Right lobe of liver (tissue), 6 donors: ENCODE measurements at regions not wholly inside any gene's neighbourhood (a gene's known extent, or its start where the extent isn't known, plus 50 kb on each side); places are given as distances from the start of the nearest gene placed in this dataset.

Experiments
- ATAC-seq, 4 donors: fragments of 200-7000 bp; cut with Tn5 transposase; one replicate each; pipeline ENCODE4 v1.9.1; 2020; ENCODE audit warnings: mild to moderate bottlenecking in 4 of 4, moderate library complexity in 4 of 4
- DNase-seq, 3 donors: peaks; one replicate each; pipeline ENCODE4 v3.0.0-alpha.2; 2020
- H3K27ac ChIP-seq, 3 donors: fragments of 200-600 bp; one replicate each; pipeline ENCODE4 v1.8.0; 2022
- H3K27me3 ChIP-seq, 2 donors: fragments of 200-600 bp; one replicate each; pipeline ENCODE4 v1.8.0; 2022
- H3K36me3 ChIP-seq, 4 donors: fragments of 200-600 bp; sonication (generic) in 1 of 4; one replicate each; pipeline versions ENCODE4 v1.5.1 to v1.8.0; 2017 to 2022; ENCODE audit warnings: control low read depth in 1 of 4
- H3K4me1 ChIP-seq, 4 donors: fragments of 200-600 bp; sonication (generic) in 1 of 4; one replicate each; pipeline versions ENCODE4 v1.5.1 to v1.8.0; 2017 to 2022; ENCODE audit warnings: control low read depth in 1 of 4
- H3K4me3 ChIP-seq, 3 donors: fragments of 200-600 bp; one replicate each; pipeline ENCODE4 v1.8.0; 2022
- H3K9me3 ChIP-seq, 4 donors: fragments of 200-600 bp; sonication (generic) in 1 of 4; one replicate each; pipeline versions ENCODE4 v1.5.1 to v1.8.0; 2017 to 2022; ENCODE audit warnings: control low read depth in 1 of 4
- CTCF ChIP-seq, 4 donors: fragments of 200-600 bp in 3 of 4; fragments of 450-650 bp in 1 of 4; IDR thresholded peaks; one replicate each; pipeline versions ENCODE4 v1.5.1 to v1.8.0; 2016 to 2022; ENCODE audit warnings: antibody characterized with exemption in 4 of 4, mild to moderate bottlenecking in 2 of 4
- POLR2A ChIP-seq: fragments of 450-650 bp; IDR thresholded peaks from one replicate; pipeline ENCODE4 v1.6.1; 2017; ENCODE audit warnings: antibody characterized with exemption, mild to moderate bottlenecking
- WGBS: methylation state at CpG from one replicate; pipeline ENCODE4 v1.1.6; 2018; ENCODE audit warnings: low coverage, low lambda C conversion rate; ENCODE audit not compliant: insufficient coverage; ENCODE audit errors: missing lambda C conversion rate; 5-methylcytosine and 5-hydroxymethylcytosine counted together
- intact Hi-C, 2 donors: fragments of 100-400 bp; cut with DNase I; formaldehyde crosslinking; loops; one replicate each; pipeline versions ENCODE4 v1.11.2 to v1.14.1; 2022
- donor health status: DM: no; HTN: yes; CAD: no.
- donor health status: DM: no; HTN: no; CAD: no.
- donor health status: DM: no; HTN: no; CAD: no.
- donor health status: DM: no; HTN: yes; CAD: no.
- donor health status: DM: no; HTN: yes; CAD: no.

- intact Hi-C loops = no loop called here
- Histone ChIP-seq H3K4me3 (no peak overlapping the region), H3K36me3 (no peaks in the 10 kb centered on the region), H3K4me1 (no peaks in the 10 kb centered on the region), H3K9me3 (no peaks in the 10 kb centered on the region), H3K27ac (no peak overlapping the region), H3K27me3 (no peaks in the 10 kb centered on the region)
- TF ChIP-seq POLR2A = no peak
- no peak for TF ChIP-seq CTCF (IDR thresholded peaks at IDR 0.05)
- ATAC-seq (no peak), DNase-seq (no peak)
- WGBS = 20% methylated on average over 1 of the region's 1 CpG
These were observed 813.5 kb upstream of the SLIT2 start for GRCh38 chr4:19438233-19438632.

GRCh38 chr4:19437008-19437407 is 814.7 kb upstream of the SLIT2 start:
- Histone ChIP-seq H3K27ac (no peak overlapping the region), H3K27me3 (no peaks in the 10 kb centered on the region), H3K4me1 (no peaks in the 10 kb centered on the region), H3K36me3 (no peaks in the 10 kb centered on the region), H3K9me3 (no peaks in the 10 kb centered on the region), H3K4me3 (no peak overlapping the region)
- ATAC-seq (no peak), DNase-seq (no peak)
- 0% methylated on average over 1 of the region's 2 CpGs for WGBS
- intact Hi-C loops = no loop called here
- TF ChIP-seq CTCF (IDR thresholded peaks at IDR 0.05) (no peak), POLR2A (no peak)

- no peaks in the 10 kb centered on the region for H3K27me3 ChIP-seq
- DNase-seq (no peak), ATAC-seq (no peak)
- H3K4me1 ChIP-seq = no peaks in the 10 kb centered on the region
- intact Hi-C loops = no loop called here
- no peaks in the 10 kb centered on the region for H3K36me3 ChIP-seq
- TF ChIP-seq POLR2A = no peak
- no peak overlapping the region for H3K4me3 ChIP-seq
- H3K9me3 ChIP-seq = no peaks in the 10 kb centered on the region
- H3K27ac ChIP-seq = no peak overlapping the region
- WGBS = 22% methylated on average over 4 of the region's 4 CpGs
These were observed 822.0 kb upstream of the SLIT2 start for GRCh38 chr4:19429684-19430083.

GRCh38 chr4:19425146-19425545 is 826.6 kb upstream of the SLIT2 start:
- no peak for DNase-seq
- H3K27me3 ChIP-seq = no peaks in the 10 kb centered on the region
- no peaks in the 10 kb centered on the region for H3K4me1 ChIP-seq
- no peaks in the 10 kb centered on the region for H3K36me3 ChIP-seq
- TF ChIP-seq POLR2A (no peak), CTCF (IDR thresholded peaks at IDR 0.05) (no peak)
- no peaks in the 10 kb centered on the region for H3K9me3 ChIP-seq
- H3K27ac ChIP-seq = no peak overlapping the region
- intact Hi-C loops = no loop called here
- H3K4me3 ChIP-seq = no peak overlapping the region
- no peak for ATAC-seq

GRCh38 chr4:19417256-19417655 is 834.4 kb upstream of the SLIT2 start:
- 20% methylated on average over 2 of the region's 2 CpGs for WGBS
- no peaks in the 10 kb centered on the region for H3K4me1 ChIP-seq
- TF ChIP-seq POLR2A (no peak), CTCF (IDR thresholded peaks at IDR 0.05) (no peak)
- no peaks in the 10 kb centered on the region for H3K27me3 ChIP-seq
- H3K9me3 ChIP-seq = no peaks in the 10 kb centered on the region
- no peak overlapping the region for H3K27ac ChIP-seq
- H3K4me3 ChIP-seq = no peak overlapping the region
- DNase-seq = no peak
- intact Hi-C loops = no loop called here
- no peaks in the 10 kb centered on the region for H3K36me3 ChIP-seq
- no peak for ATAC-seq
